ENCODE measurements at regions not wholly inside any gene's neighbourhood (a gene's known extent, or its start where the extent isn't known, plus 50 kb on each side); places are given as distances from the start of the nearest gene placed in this dataset.

- no peaks in the 10 kb centered on the region for H3K36me3 Mint-ChIP-seq (ENCODE audit: insufficient read depth)
- ATAC-seq (no peak), DNase-seq (no peak)
- H3K27me3 Mint-ChIP-seq (ENCODE audit: low read depth): peaks cover 13% of the 10 kb centered on the region
- H3K9me3 Mint-ChIP-seq: no peaks in the 10 kb centered on the region
- no peaks in the 10 kb centered on the region for H3K4me1 Mint-ChIP-seq (ENCODE audit: low read depth)
- H3K4me3 Mint-ChIP-seq: no peak overlapping the region
These were observed 246.2 kb downstream of the LNPK start for GRCh38 chr2:175755656-175756386.

GRCh38 chr2:175755169-175755568 lies 246.9 kb downstream of the LNPK start:
- H3K4me1 Mint-ChIP-seq (ENCODE audit: low read depth): no peaks in the 10 kb centered on the region
- H3K9me3 Mint-ChIP-seq: no peaks in the 10 kb centered on the region
- DNase-seq (no peak), ATAC-seq (no peak)
- no peaks in the 10 kb centered on the region for H3K36me3 Mint-ChIP-seq (ENCODE audit: insufficient read depth)
- H3K4me3 Mint-ChIP-seq: no peak overlapping the region
- peaks cover 13% of the 10 kb centered on the region for H3K27me3 Mint-ChIP-seq (ENCODE audit: low read depth)

GRCh38 chr2:175750195-175750594 lies 251.9 kb downstream of the LNPK start:
- Mint-ChIP-seq H3K4me3 (no peak overlapping the region), H3K36me3 (ENCODE audit: insufficient read depth) (no peaks in the 10 kb centered on the region), H3K27me3 (ENCODE audit: low read depth) (peaks cover 2% of the 10 kb centered on the region), H3K9me3 (no peaks in the 10 kb centered on the region), H3K4me1 (ENCODE audit: low read depth) (no peaks in the 10 kb centered on the region)
- ATAC-seq (no peak), DNase-seq (no peak)

- DNase-seq: no peak
- no peak for ATAC-seq
- Mint-ChIP-seq H3K36me3 (ENCODE audit: insufficient read depth) (no peaks in the 10 kb centered on the region), H3K4me3 (no peak overlapping the region), H3K4me1 (ENCODE audit: low read depth) (no peaks in the 10 kb centered on the region), H3K27me3 (ENCODE audit: low read depth) (peaks cover 11% of the 10 kb centered on the region), H3K9me3 (no peaks in the 10 kb centered on the region)
These were observed 256.2 kb downstream of the LNPK start for GRCh38 chr2:175745911-175746310.

GRCh38 chr2:175744000-175744399 lies 258.1 kb downstream of the LNPK start:
- H3K9me3 Mint-ChIP-seq: no peaks in the 10 kb centered on the region
- H3K4me3 Mint-ChIP-seq: no peak overlapping the region
- H3K36me3 Mint-ChIP-seq (ENCODE audit: insufficient read depth): no peaks in the 10 kb centered on the region
- no peaks in the 10 kb centered on the region for H3K4me1 Mint-ChIP-seq (ENCODE audit: low read depth)
- no peak for ATAC-seq
- H3K27me3 Mint-ChIP-seq (ENCODE audit: low read depth): peaks cover 13% of the 10 kb centered on the region
- DNase-seq: no peak

- no peaks in the 10 kb centered on the region for H3K36me3 Mint-ChIP-seq (ENCODE audit: insufficient read depth)
- H3K27me3 Mint-ChIP-seq (ENCODE audit: low read depth): peaks cover 13% of the 10 kb centered on the region
- H3K9me3 Mint-ChIP-seq: no peaks in the 10 kb centered on the region
- no peak for DNase-seq
- no peak overlapping the region for H3K4me3 Mint-ChIP-seq
- no peak for ATAC-seq
- H3K4me1 Mint-ChIP-seq (ENCODE audit: low read depth): no peaks in the 10 kb centered on the region
These were observed 259.1 kb downstream of the LNPK start for GRCh38 chr2:175743011-175743410.

GRCh38 chr2:175742367-175742766 lies 259.7 kb downstream of the LNPK start:
- DNase-seq (no peak), ATAC-seq (no peak)
- Mint-ChIP-seq H3K9me3 (no peaks in the 10 kb centered on the region), H3K27me3 (ENCODE audit: low read depth) (peaks cover 16% of the 10 kb centered on the region), H3K4me3 (no peak overlapping the region), H3K4me1 (ENCODE audit: low read depth) (no peaks in the 10 kb centered on the region), H3K36me3 (ENCODE audit: insufficient read depth) (no peaks in the 10 kb centered on the region)

- no peak for DNase-seq
- Mint-ChIP-seq H3K9me3 (no peaks in the 10 kb centered on the region), H3K4me3 (no peak overlapping the region), H3K27me3 (ENCODE audit: low read depth) (peaks cover 16% of the 10 kb centered on the region), H3K4me1 (ENCODE audit: low read depth) (no peaks in the 10 kb centered on the region), H3K36me3 (ENCODE audit: insufficient read depth) (no peaks in the 10 kb centered on the region)
- ATAC-seq: no peak
These were observed 260.9 kb downstream of the LNPK start for GRCh38 chr2:175741164-175741563.

GRCh38 chr2:175737722-175738361 lies 264.2 kb downstream of the LNPK start:
- no peak for DNase-seq
- Mint-ChIP-seq H3K9me3 (no peaks in the 10 kb centered on the region), H3K36me3 (ENCODE audit: insufficient read depth) (no peaks in the 10 kb centered on the region), H3K4me1 (ENCODE audit: low read depth) (no peaks in the 10 kb centered on the region), H3K4me3 (no peak overlapping the region), H3K27me3 (ENCODE audit: low read depth) (peaks cover 9% of the 10 kb centered on the region)
- ATAC-seq: no peak

- no peaks in the 10 kb centered on the region for H3K9me3 Mint-ChIP-seq
- no peak overlapping the region for H3K4me3 Mint-ChIP-seq
- no peak for ATAC-seq
- H3K4me1 Mint-ChIP-seq (ENCODE audit: low read depth): no peaks in the 10 kb centered on the region
- no peak for DNase-seq
- no peaks in the 10 kb centered on the region for H3K36me3 Mint-ChIP-seq (ENCODE audit: insufficient read depth)
- H3K27me3 Mint-ChIP-seq (ENCODE audit: low read depth): peaks cover 3% of the 10 kb centered on the region
These were observed 267.4 kb downstream of the LNPK start for GRCh38 chr2:175734686-175735085.

GRCh38 chr2:175732531-175732930 lies 269.5 kb downstream of the LNPK start:
- no peaks in the 10 kb centered on the region for H3K9me3 Mint-ChIP-seq
- DNase-seq (no peak), ATAC-seq (no peak)
- H3K36me3 Mint-ChIP-seq (ENCODE audit: insufficient read depth): no peaks in the 10 kb centered on the region
- peaks cover 2% of the 10 kb centered on the region for H3K27me3 Mint-ChIP-seq (ENCODE audit: low read depth)
- no peaks in the 10 kb centered on the region for H3K4me1 Mint-ChIP-seq (ENCODE audit: low read depth)
- no peak overlapping the region for H3K4me3 Mint-ChIP-seq

GRCh38 chr2:175730050-175730449 lies 272.0 kb downstream of the LNPK start:
- Mint-ChIP-seq H3K27me3 (ENCODE audit: low read depth) (no peaks in the 10 kb centered on the region), H3K4me1 (ENCODE audit: low read depth) (no peaks in the 10 kb centered on the region), H3K4me3 (no peak overlapping the region), H3K9me3 (no peaks in the 10 kb centered on the region), H3K36me3 (ENCODE audit: insufficient read depth) (no peaks in the 10 kb centered on the region)
- DNase-seq (no peak), ATAC-seq (no peak)

GRCh38 chr2:175729049-175729706 lies 272.9 kb downstream of the LNPK start:
- Mint-ChIP-seq H3K9me3 (no peaks in the 10 kb centered on the region), H3K27me3 (ENCODE audit: low read depth) (peaks cover 3% of the 10 kb centered on the region), H3K4me3 (no peak overlapping the region), H3K4me1 (ENCODE audit: low read depth) (no peaks in the 10 kb centered on the region), H3K36me3 (ENCODE audit: insufficient read depth) (no peaks in the 10 kb centered on the region)
- DNase-seq (no peak), ATAC-seq (no peak)

- DNase-seq (no peak), ATAC-seq (no peak)
- Mint-ChIP-seq H3K4me3 (no peak overlapping the region), H3K4me1 (ENCODE audit: low read depth) (no peaks in the 10 kb centered on the region), H3K27me3 (ENCODE audit: low read depth) (peaks cover 3% of the 10 kb centered on the region), H3K36me3 (ENCODE audit: insufficient read depth) (no peaks in the 10 kb centered on the region), H3K9me3 (peaks cover 7% of the 10 kb centered on the region)
These were observed 274.0 kb downstream of the LNPK start for GRCh38 chr2:175728032-175728431.

GRCh38 chr2:175726223-175726622 lies 275.8 kb downstream of the LNPK start:
- H3K4me3 Mint-ChIP-seq: no peak overlapping the region
- H3K36me3 Mint-ChIP-seq (ENCODE audit: insufficient read depth): no peaks in the 10 kb centered on the region
- no peaks in the 10 kb centered on the region for H3K4me1 Mint-ChIP-seq (ENCODE audit: low read depth)
- H3K27me3 Mint-ChIP-seq (ENCODE audit: low read depth): peaks cover 3% of the 10 kb centered on the region
- no peak for ATAC-seq
- no peak for DNase-seq
- H3K9me3 Mint-ChIP-seq: peaks cover 11% of the 10 kb centered on the region

Measured in activated T-cell treated with anti-CD3 and anti-CD28 coated beads, Interleukin-2, amount 50 U/mL, for 4 hours (primary cell).